GM23338 (cell line): ENCODE measurements at regions not wholly inside any gene's neighbourhood (a gene's known extent, or its start where the extent isn't known, plus 50 kb on each side); places are given as distances from the start of the nearest gene placed in this dataset.

Source experiments
- ATAC-seq: fragments of 200-7000 bp; cut with Tn5 transposase; 3 replicates; pipeline ENCODE4 v1.9.1; 2020
- DNase-seq: peaks from one replicate; pipeline ENCODE4 v3.0.0-alpha.2; 2015; ENCODE audit warnings: low spot score
- H2AFZ ChIP-seq: fragments of 200-600 bp; sonication (generic); 2 replicates; pipeline ENCODE4 v1.8.0; 2016; ENCODE audit warnings: antibody characterized with exemption, mild to moderate bottlenecking, moderate library complexity
- H3F3A ChIP-seq: fragments of 200-600 bp; sonication (generic); replicated peaks from 2 replicates; pipeline ENCODE4 v1.8.0; 2017; ENCODE audit warnings: antibody characterized with exemption, mixed run types, low read depth
- H3K27ac ChIP-seq: fragments of 200-600 bp; sonication (generic); 2 replicates; pipeline ENCODE4 v1.6.1; 2016; ENCODE audit warnings: low read depth
- H3K27me3 ChIP-seq: fragments of 200-600 bp; sonication (generic); 2 replicates; pipeline ENCODE4 v1.8.0; 2016; ENCODE audit warnings: mild to moderate bottlenecking, mixed run types, moderate library complexity; ENCODE audit not compliant: insufficient read depth
- H3K36me3 ChIP-seq: fragments of 200-600 bp; sonication (generic); 2 replicates; pipeline ENCODE4 v1.8.0; 2016; ENCODE audit warnings: mild to moderate bottlenecking; ENCODE audit not compliant: insufficient read depth
- H3K4me1 ChIP-seq: fragments of 200-600 bp; sonication (generic); 2 replicates; pipeline ENCODE4 v1.8.0; 2016; ENCODE audit warnings: mild to moderate bottlenecking, moderate library complexity; ENCODE audit not compliant: insufficient read depth
- H3K4me2 ChIP-seq: fragments of 200-600 bp; sonication (generic); 2 replicates; pipeline ENCODE4 v1.7.1; 2017; ENCODE audit warnings: mixed run types
- H3K4me3 ChIP-seq: fragments of 200-600 bp; sonication (generic); 2 replicates; pipeline ENCODE4 v1.6.1; 2016; ENCODE audit warnings: mixed run types
- H3K79me2 ChIP-seq: fragments of 200-600 bp; sonication (generic); replicated peaks from 2 replicates; pipeline ENCODE4 v1.8.0; 2017; ENCODE audit warnings: mild to moderate bottlenecking; ENCODE audit not compliant: insufficient read depth
- H3K9me2 ChIP-seq: fragments of 200-600 bp; sonication (generic); 2 replicates; pipeline ENCODE4 v1.8.0; 2017; ENCODE audit not compliant: insufficient read depth
- H4K20me1 ChIP-seq: fragments of 200-600 bp; sonication (generic); replicated peaks from 2 replicates; pipeline ENCODE4 v1.8.0; 2017; ENCODE audit warnings: mild to moderate bottlenecking; ENCODE audit not compliant: insufficient read depth
- H3K27ac Mint-ChIP-seq: 2 replicates; pipeline ENCODE4 v1.8.0; 2020; ENCODE audit warnings: inconsistent platforms, mild to moderate bottlenecking, moderate library complexity, mixed read lengths
- H3K27me3 Mint-ChIP-seq: 3 replicates; pipeline ENCODE4 v1.8.0; 2022; ENCODE audit warnings: low read depth, mild to moderate bottlenecking, moderate library complexity, mixed read lengths, inconsistent platforms; ENCODE audit not compliant: insufficient read depth, poor library complexity
- H3K36me3 Mint-ChIP-seq: 3 replicates; pipeline ENCODE4 v1.8.0; 2021; ENCODE audit warnings: low read depth, mild to moderate bottlenecking, inconsistent platforms, moderate library complexity, mixed read lengths
- H3K4me1 Mint-ChIP-seq: 3 replicates; pipeline ENCODE4 v1.8.0; 2020; ENCODE audit warnings: mild to moderate bottlenecking, inconsistent platforms, mixed read lengths
- H3K4me3 Mint-ChIP-seq: 3 replicates; pipeline ENCODE4 v1.8.0; 2021; ENCODE audit warnings: moderate library complexity, mild to moderate bottlenecking, inconsistent platforms, mixed read lengths
- H3K9me3 Mint-ChIP-seq: 3 replicates; pipeline ENCODE4 v1.8.0; 2020; ENCODE audit warnings: moderate library complexity, mild to moderate bottlenecking, inconsistent platforms, mixed read lengths
- CREB1 ChIP-seq: fragments of 250-450 bp; sonication (Bioruptor Pico); IDR thresholded peaks from 2 replicates; pipeline ENCODE4 v1.5.0; 2020; ENCODE audit warnings: low read depth, mild to moderate bottlenecking, moderate library complexity
- CTCF ChIP-seq, 2 experiments: fragments of 200-600 bp in 1 of 2; sonication (generic) in 1 of 2; conservative IDR thresholded peaks; 2 replicates each; pipeline versions ENCODE4 v1.5.1 to v1.6.1; 2016 to 2017; ENCODE audit warnings: antibody characterized with exemption in 2 of 2, low read depth in 2 of 2, mild to moderate bottlenecking in 2 of 2, moderate library complexity in 1 of 2
- ETS1 ChIP-seq: IDR thresholded peaks from 2 replicates; pipeline ENCODE4 v1.6.1; 2016; ENCODE audit warnings: antibody characterized with exemption
- EZH2 ChIP-seq: fragments of 200-600 bp; sonication (generic); IDR thresholded peaks from one replicate; pipeline ENCODE4 v1.8.0; 2017; ENCODE audit warnings: antibody characterized with exemption, mild to moderate bottlenecking, low read depth; ENCODE audit not compliant: unreplicated experiment
- EZH2phosphoT487 ChIP-seq: fragments of 200-600 bp; sonication (generic); IDR thresholded peaks from one replicate; pipeline ENCODE4 v1.8.1; 2018; ENCODE audit warnings: antibody characterized with exemption; ENCODE audit not compliant: unreplicated experiment
- JUNB ChIP-seq: IDR thresholded peaks from one replicate; pipeline ENCODE4 v1.6.1; 2016; ENCODE audit warnings: antibody characterized with exemption; ENCODE audit not compliant: unreplicated experiment
- NANOG ChIP-seq: IDR thresholded peaks from 2 replicates; pipeline ENCODE4 v1.6.1; 2016; ENCODE audit warnings: antibody characterized with exemption, borderline replicate concordance
- POLR2AphosphoS5 ChIP-seq: IDR thresholded peaks from 2 replicates; pipeline ENCODE4 v1.6.1; 2016; ENCODE audit warnings: antibody characterized with exemption, low read depth
- REST ChIP-seq: IDR thresholded peaks from one replicate; pipeline ENCODE4 v1.6.1; 2018; ENCODE audit warnings: antibody characterized with exemption; ENCODE audit not compliant: unreplicated experiment
- STAT1 ChIP-seq: IDR thresholded peaks from one replicate; pipeline ENCODE4 v1.6.1; 2016; ENCODE audit warnings: antibody characterized with exemption; ENCODE audit not compliant: unreplicated experiment
- ZNF114 ChIP-seq: fragments of 250-450 bp; sonication (Bioruptor Pico); IDR thresholded peaks from 2 replicates; pipeline ENCODE4 v1.5.0; 2020; ENCODE audit warnings: mild to moderate bottlenecking, moderate library complexity
- ZNF331 ChIP-seq: fragments of 250-450 bp; sonication (Bioruptor Pico); IDR thresholded peaks from 2 replicates; pipeline ENCODE4 v1.5.0; 2020; ENCODE audit warnings: low read depth, mild to moderate bottlenecking, moderate library complexity
- ZNF462 ChIP-seq: fragments of 250-450 bp; sonication (Bioruptor Pico); IDR thresholded peaks from 2 replicates; pipeline ENCODE4 v1.5.0; 2020; ENCODE audit warnings: mild to moderate bottlenecking, moderate library complexity

- no peak for DNase-seq
- Histone ChIP-seq H3K4me2 (no peak overlapping the region), H3K27me3 (no peaks in the 10 kb centered on the region), H3K4me3 (no peak overlapping the region), H4K20me1 (no peaks in the 10 kb centered on the region), H3K9me2 (no peaks in the 10 kb centered on the region), H3K4me1 (no peaks in the 10 kb centered on the region), H3K36me3 (no peaks in the 10 kb centered on the region), H3K27ac (no peak overlapping the region), H2AFZ (no peak overlapping the region), H3K79me2 (no peaks in the 10 kb centered on the region), H3F3A (no peaks in the 10 kb centered on the region)
- ATAC-seq = no peak
- TF ChIP-seq EZH2 (no peak), ETS1 (no peak), JUNB (no peak), CREB1 (CRISPR knock-in tag) (no peak), EZH2phosphoT487 (no peak), REST (no peak), STAT1 (no peak), ZNF462 (no peak), ZNF331 (no peak), POLR2AphosphoS5 (no peak), ZNF114 (CRISPR knock-in tag) (no peak), NANOG (no peak), CTCF (conservative IDR thresholded peaks at IDR 0.05; ENCODE audit: low read depth in 2 of 2) (no peak)
- Mint-ChIP-seq H3K4me1 (no peaks in the 10 kb centered on the region), H3K36me3 (no peaks in the 10 kb centered on the region), H3K4me3 (no peak overlapping the region), H3K27me3 (no peaks in the 10 kb centered on the region), H3K27ac (no peak overlapping the region), H3K9me3 (no peaks in the 10 kb centered on the region)
Measured at GRCh38 chr12:45559537-45559936, 170.0 kb upstream of the ARID2 start.
